Psoas muscle (tissue), 7 donors: ENCODE measurements at regions not wholly inside any gene's neighbourhood (a gene's known extent, or its start where the extent isn't known, plus 50 kb on each side); places are given as distances from the start of the nearest gene placed in this dataset.
A peak's percentile ranks its signal among the peaks of the same experiment; 100 is the strongest.
"Not testable (repeated sequence)": the region's sequence is repeated elsewhere in the genome, so short reads cannot be mapped to it uniquely, and the experiment has no call there.

ENCODE experiments used
- ATAC-seq, 4 donors: fragments of 200-7000 bp; cut with Tn5 transposase; one replicate each; pipeline ENCODE4 v1.9.1; 2020; ENCODE audit warnings: moderate library complexity in 3 of 4, mild to moderate bottlenecking in 2 of 4
- DNase-seq, 2 donors: peaks; one replicate each; pipeline ENCODE4 v3.0.0-alpha.2; 2020
- H3K27ac ChIP-seq: fragments of 200-600 bp; one replicate; pipeline ENCODE4 v1.8.0; 2022
- H3K27me3 ChIP-seq, 3 donors: fragments of 200-600 bp in 1 of 3; one replicate each; pipeline versions ENCODE4 v1.6.1 to v1.8.0; 2013 to 2022; ENCODE audit warnings: low read length in 2 of 3, mild to moderate bottlenecking in 2 of 3, moderate library complexity in 1 of 3; ENCODE audit not compliant: insufficient read depth in 3 of 3
- H3K36me3 ChIP-seq, 2 donors: fragments of 200-600 bp in 1 of 2; one replicate each; pipeline versions ENCODE4 v1.6.1 to v1.8.0; 2013 to 2022; ENCODE audit warnings: low read depth in 1 of 2, mild to moderate bottlenecking in 1 of 2, moderate library complexity in 1 of 2; ENCODE audit not compliant: insufficient read depth in 1 of 2
- H3K4me1 ChIP-seq: fragments of 200-600 bp; one replicate; pipeline ENCODE4 v1.8.0; 2022
- H3K4me3 ChIP-seq: fragments of 200-600 bp; one replicate; pipeline ENCODE4 v1.8.0; 2022; ENCODE audit warnings: mild to moderate bottlenecking
- H3K9me3 ChIP-seq: fragments of 200-600 bp; one replicate; pipeline ENCODE4 v1.8.0; 2022
- WGBS, 3 donors: extraction: QIAGEN DNeasy Blood & Tissue Kit; methylation state at CpG; one replicate each; pipeline versions ENCODE4 v1.1.6 to v1.1.7; 2013; 5-methylcytosine and 5-hydroxymethylcytosine counted together
- intact Hi-C, 2 donors: fragments of 100-400 bp; cut with DNase I; formaldehyde crosslinking; loops; one replicate each; pipeline versions ENCODE4 v1.11.0 to v1.14.2; 2022
- donor health status: healthy with polysubstance abuse.
- donor health status: DM: no; HTN: no; CAD: no; lungs with moderate emphysema.
- donor health status: Bipolar disorder and iron deficiency.
- donor health status: healthy.
- donor health status: DM: yes; HTN: yes; CAD: no.
- donor health status: DM: no; HTN: no; CAD: no.
- donor health status: DM: yes; HTN: yes; CAD: no.

GRCh38 chr9:62798884-62799850, 1609.3 kb downstream of the SPATA31A7 start:
- H3K4me1 ChIP-seq, intact Hi-C loops, H3K36me3 ChIP-seq, ATAC-seq, H3K27ac ChIP-seq, H3K9me3 ChIP-seq: not testable (repeated sequence)
- Histone ChIP-seq H3K27me3 (peaks cover 0 to 53% (median 32%) of the 10 kb centered on the region in 3 donors), H3K4me3 (peak overlapping the region; percentile 49)
- 26 to 30% (median 30%) methylated on average over 35 of the region's 35 CpGs for WGBS, 3 donors
- peak in 1 of 2 donors; percentile 65 for DNase-seq

DNA sequence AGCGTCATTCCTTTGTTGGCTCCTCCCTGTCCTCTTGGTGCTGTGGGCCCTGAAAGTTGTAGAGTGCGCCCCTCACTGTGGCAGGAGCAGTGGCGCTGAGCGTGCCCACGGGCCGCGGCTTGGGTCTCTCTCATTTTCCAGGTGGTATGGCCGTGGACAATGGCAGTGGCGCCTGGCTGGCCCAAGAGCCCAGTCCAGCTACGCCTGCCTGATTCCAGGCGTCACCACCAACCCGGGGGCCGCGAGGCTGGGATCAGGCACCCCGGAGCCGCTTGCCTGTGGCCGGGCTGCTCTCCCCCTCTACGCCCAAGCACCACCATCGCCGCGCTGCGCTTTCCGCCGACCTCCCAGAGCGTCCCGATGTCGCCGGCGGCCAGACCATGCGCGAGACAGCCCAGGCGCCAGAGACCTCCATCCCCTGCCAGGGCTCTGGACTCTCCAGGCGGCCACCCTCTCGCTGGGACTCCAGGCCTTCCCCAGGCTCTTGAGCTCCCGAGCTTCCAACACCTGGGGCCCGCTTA, 1610.1 kb downstream of the SPATA31A7 start:
- ATAC-seq, intact Hi-C loops, H3K4me1 ChIP-seq, H3K9me3 ChIP-seq, H3K27ac ChIP-seq, H3K36me3 ChIP-seq: not testable (repeated sequence)
- H3K4me3 ChIP-seq, result peak overlapping the region; percentile 49
- peak in 1 of 2 donors; percentile 75 for DNase-seq
- WGBS, 3 donors, result 18 to 26% (median 21%) methylated on average over 34 to 36 of the region's 36 CpGs
- peaks cover 0 to 60% (median 35%) of the 10 kb centered on the region in 3 donors for H3K27me3 ChIP-seq

DNA sequence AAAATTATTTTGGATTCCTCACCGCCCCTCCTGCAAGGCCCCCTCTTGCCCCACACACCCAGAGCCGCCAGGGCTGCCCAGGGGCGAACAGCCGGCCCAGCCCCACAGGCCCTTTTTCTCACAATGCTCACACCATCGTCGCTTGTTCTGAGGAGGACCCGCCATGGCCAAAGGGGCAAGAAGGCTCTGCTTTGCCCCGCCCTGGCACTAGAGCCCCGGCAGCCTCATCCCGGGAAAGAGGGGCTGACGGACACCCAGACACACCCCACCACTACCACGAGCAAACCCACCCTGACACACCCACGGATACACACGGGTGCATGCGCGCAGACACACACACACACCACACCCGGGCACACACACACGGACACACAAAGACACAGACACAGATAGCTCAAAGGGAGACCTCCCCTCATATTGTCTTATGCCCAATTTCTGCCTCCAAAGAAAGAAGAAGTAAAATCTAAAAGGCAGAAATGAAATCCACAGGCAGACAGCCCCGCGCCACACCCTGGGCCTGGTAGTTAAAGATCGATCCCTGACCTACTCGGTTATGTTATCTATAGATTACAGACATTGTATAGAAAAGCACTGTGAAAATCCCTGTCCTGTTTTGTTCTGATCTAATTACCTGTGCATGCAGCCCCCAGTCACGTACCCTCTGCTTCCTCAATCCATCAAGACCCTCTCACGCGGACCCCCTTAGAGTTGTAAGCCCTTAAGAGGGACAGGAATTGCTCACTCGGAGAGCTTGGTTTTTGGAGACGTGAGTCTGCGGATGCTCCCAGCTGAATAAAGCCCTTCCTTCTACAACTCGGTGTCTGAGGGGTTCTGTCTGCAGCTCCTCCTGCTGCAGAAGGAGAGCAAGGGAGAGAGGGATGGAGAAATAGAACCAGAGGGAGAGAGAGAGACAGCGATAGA, 1610.9 kb downstream of the SPATA31A7 start:
- H3K36me3 ChIP-seq, H3K9me3 ChIP-seq, H3K4me1 ChIP-seq, H3K27ac ChIP-seq, ATAC-seq, intact Hi-C loops: not testable (repeated sequence)
- H3K27me3 ChIP-seq, result peaks cover under 1 to 68% (median 35%) of the 10 kb centered on the region in 3 donors
- 41 to 46% (median 44%) methylated on average over 29 to 30 of the region's 30 CpGs for WGBS, 3 donors
- H3K4me3 ChIP-seq, result peak overlapping the region; percentile 49
- peak in 1 of 2 donors; percentile 56 for DNase-seq

DNA sequence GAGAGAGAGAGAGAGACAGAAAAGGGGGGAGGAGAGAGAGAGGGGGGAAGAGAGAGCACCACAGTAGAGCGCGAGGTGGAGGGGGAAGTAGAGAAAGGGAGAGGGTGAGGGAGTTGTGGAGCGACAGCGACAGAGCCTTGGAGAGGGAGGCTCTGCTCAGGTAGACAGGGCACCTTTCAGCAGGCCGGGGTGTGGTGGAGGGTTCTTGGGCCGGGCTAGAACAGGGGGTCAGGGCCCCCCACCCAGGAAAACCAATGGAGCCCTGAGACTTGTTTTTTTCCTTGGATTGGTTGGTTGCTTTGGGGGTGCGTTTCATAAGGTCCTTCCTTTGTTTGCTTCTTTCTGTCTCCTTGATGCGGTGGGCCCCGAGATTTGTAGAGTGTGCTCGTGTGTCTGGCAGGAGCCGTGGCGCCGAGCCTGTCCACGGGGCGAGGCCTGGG, 1611.6 kb downstream of the SPATA31A7 start:
- Histone ChIP-seq H3K27me3 (peaks cover 4 to 72% (median 35%) of the 10 kb centered on the region in 3 donors), H3K4me3 (peak overlapping the region; percentile 63)
- H3K4me1 ChIP-seq, H3K9me3 ChIP-seq, H3K36me3 ChIP-seq, intact Hi-C loops, H3K27ac ChIP-seq: not testable (repeated sequence)
- peak in 1 of 2 donors; percentile 44 for DNase-seq
- peak in 1 of 4 donors; percentile 34 for ATAC-seq
- 38 to 40% (median 38%) methylated on average over 15 of the region's 15 CpGs for WGBS, 3 donors

DNA sequence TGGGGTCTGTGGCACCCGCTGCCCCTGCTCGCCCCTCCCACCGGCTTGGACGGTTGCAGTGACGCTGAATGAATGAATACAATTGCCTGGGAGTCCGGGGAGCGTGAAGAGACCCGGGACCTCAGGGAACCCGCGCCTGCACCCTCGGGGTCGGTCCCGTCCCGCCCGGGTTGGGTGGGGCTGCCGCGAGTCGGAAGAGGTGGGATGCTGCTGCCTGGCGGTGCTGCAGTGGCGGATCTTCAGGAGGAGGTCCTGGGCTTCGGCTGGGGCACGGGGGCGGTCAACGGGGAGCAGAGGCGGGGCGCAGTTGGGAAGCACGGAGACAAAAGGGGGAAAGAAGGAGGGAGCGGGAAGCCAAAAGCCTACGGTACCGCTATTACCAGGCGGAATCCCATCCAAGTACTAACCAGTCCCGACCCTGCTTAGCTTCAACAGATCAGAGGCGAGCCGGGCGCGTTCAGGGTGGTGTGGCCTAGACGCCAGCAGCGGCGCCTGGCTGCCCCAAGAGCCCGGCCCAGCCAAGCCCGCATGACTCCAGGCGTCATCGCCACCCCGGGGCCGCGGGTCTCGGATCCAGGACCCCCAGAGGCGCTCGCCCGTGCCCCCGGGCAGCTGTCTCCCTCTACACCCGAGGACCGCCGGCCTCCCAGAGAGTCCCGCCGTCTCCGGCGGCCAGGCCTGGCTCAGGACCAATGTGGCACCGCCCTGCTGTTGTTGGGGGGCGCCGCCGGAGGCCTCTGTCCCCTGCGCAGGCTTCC, 1612.3 kb downstream of the SPATA31A7 start:
- ATAC-seq (peak; percentile 79 to 96 (median 92)), DNase-seq (peak; percentile 80 to 89)
- H3K4me1 ChIP-seq, H3K36me3 ChIP-seq, H3K9me3 ChIP-seq, intact Hi-C loops: not testable (repeated sequence)
- H3K27me3 ChIP-seq, result peaks cover 4 to 72% (median 35%) of the 10 kb centered on the region in 3 donors
- WGBS, 3 donors, result 4 to 6% (median 5%) methylated on average over 60 to 63 of the region's 63 CpGs
- H3K4me3 ChIP-seq, result peak overlapping the region; percentile 63
- H3K27ac ChIP-seq, result peak overlapping the region; percentile 55

DNA sequence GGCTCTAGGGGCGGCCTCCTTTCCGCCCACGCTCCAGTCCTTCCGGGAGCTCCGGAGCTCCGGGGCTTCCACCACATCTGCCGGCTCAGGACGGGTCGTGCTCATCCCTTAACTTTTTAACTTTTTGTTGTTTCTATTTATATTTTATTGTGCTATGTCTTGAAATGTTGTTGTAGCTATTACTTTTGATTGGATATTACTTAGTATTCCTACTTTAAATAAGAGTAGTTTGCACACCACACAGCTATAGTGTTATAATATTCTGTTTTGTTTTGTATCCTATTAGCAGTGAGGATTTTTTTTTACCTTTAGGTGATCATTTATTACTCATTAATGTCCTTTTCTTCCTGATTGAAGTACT, 1612.9 kb downstream of the SPATA31A7 start:
- DNase-seq, H3K4me1 ChIP-seq, ATAC-seq, H3K36me3 ChIP-seq, H3K9me3 ChIP-seq, intact Hi-C loops: not testable (repeated sequence)
- peaks cover 4 to 72% (median 35%) of the 10 kb centered on the region in 3 donors for H3K27me3 ChIP-seq
- H3K27ac ChIP-seq, result peak overlapping the region; percentile 55
- H3K4me3 ChIP-seq, result peak overlapping the region; percentile 63
- WGBS, 3 donors, result 12 to 16% (median 13%) methylated on average over 9 of the region's 9 CpGs

- H3K27ac ChIP-seq, H3K9me3 ChIP-seq, DNase-seq, ATAC-seq, H3K36me3 ChIP-seq, H3K4me1 ChIP-seq, intact Hi-C loops: not testable (repeated sequence)
- peaks cover 4 to 72% (median 35%) of the 10 kb centered on the region in 3 donors for H3K27me3 ChIP-seq
- peak overlapping the region; percentile 63 for H3K4me3 ChIP-seq
- WGBS, 3 donors, result 55 to 61% (median 58%) methylated on average over 2 of the region's 2 CpGs
Measured at GRCh38 chr9:62803099-62803498, 1613.3 kb downstream of the SPATA31A7 start.

GRCh38 chr9:62804314-62804713, 1614.5 kb downstream of the SPATA31A7 start:
- ATAC-seq, H3K4me3 ChIP-seq, intact Hi-C loops, H3K4me1 ChIP-seq, H3K9me3 ChIP-seq, H3K27ac ChIP-seq, H3K36me3 ChIP-seq: not testable (repeated sequence)
- DNase-seq, result peak in 1 of 2 donors; percentile 34
- H3K27me3 ChIP-seq, result peaks cover 4 to 66% (median 29%) of the 10 kb centered on the region in 3 donors
- WGBS, 3 donors, result 33 to 44% (median 38%) methylated on average over 1 of the region's 1 CpG

DNA sequence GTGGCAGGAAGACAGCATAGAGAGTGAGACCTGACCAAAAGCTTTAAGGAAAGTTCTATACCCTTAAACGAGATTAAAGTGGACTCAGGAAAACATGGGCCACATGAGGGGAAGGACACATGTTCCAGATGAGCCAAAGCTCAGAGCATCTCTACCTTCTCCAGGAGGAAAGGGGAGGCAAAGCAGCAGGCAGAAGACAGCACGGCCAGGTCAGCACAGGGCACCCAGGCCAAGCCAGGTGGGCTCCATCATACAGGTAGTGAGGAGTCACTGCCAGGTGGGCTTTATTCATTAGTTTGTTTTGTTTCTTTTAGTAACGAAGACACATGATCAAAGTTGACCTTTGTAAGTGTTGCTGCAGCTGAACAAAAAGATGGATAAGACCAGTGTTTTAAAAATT, 1617.6 kb downstream of the SPATA31A7 start:
- peak in 1 of 2 donors; percentile 60 for DNase-seq
- ATAC-seq, H3K9me3 ChIP-seq, H3K27ac ChIP-seq, intact Hi-C loops, H3K4me1 ChIP-seq, H3K4me3 ChIP-seq, H3K36me3 ChIP-seq: not testable (repeated sequence)
- 43 to 62% (median 57%) methylated on average over 3 of the region's 3 CpGs for WGBS, 3 donors
- H3K27me3 ChIP-seq, result peaks cover 4 to 35% (median 4%) of the 10 kb centered on the region in 3 donors

DNA sequence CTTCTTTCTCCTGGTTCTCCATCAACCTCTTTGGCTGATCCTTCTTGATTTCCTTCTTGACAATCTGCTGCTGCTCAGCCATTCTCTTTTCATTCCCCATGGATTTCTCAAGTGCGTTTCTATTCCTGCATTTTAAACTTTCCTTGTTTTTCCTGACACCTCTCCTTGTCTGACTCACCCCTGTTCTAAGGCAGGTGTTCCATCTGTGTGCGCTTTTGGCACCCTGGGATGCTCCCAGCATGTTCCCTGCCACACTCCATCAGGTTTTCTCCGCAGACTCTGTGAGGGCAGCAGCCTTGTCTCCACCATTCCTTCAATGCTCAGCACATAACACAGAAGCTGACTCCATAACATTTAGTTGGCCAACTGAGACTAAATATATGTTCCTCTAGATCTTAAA, 1618.2 kb downstream of the SPATA31A7 start:
- intact Hi-C loops, H3K36me3 ChIP-seq, ATAC-seq, H3K27ac ChIP-seq, H3K9me3 ChIP-seq, H3K4me1 ChIP-seq, H3K4me3 ChIP-seq: not testable (repeated sequence)
- 51 to 62% (median 57%) methylated on average over 3 of the region's 3 CpGs for WGBS, 3 donors
- H3K27me3 ChIP-seq, result peaks cover 3 to 29% (median 4%) of the 10 kb centered on the region in 3 donors
- peak in 1 of 2 donors; percentile 45 for DNase-seq
